ENCODE measurements at regions not wholly inside any gene's neighbourhood (a gene's known extent, or its start where the extent isn't known, plus 50 kb on each side); places are given as distances from the start of the nearest gene placed in this dataset.

DNA sequence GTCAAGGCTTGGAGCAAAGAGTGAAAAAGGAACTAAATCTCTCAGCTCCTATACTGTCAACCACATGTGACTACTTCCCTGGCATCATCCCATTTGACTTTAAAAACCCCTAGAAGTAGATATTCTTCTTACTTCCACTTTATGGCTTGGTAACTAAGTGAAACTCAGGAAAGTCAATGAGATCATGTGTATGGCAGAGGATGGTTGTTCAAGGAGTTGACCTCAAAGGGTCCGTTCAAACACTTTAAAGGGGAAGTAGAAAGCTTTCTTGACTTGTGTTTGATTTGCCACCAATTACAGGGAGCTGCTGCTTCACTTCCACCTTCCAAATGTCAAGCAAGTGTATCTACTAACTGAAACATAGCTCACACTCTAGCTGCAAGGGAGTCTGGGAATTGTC is 187.2 kb downstream of the RAB28 start:
- no peaks in the 10 kb centered on the region for H3F3A ChIP-seq (ENCODE audit: insufficient read depth, low read length)
- TF ChIP-seq EZH2phosphoT487 (IDR thresholded peaks at IDR 0.05; ENCODE audit: low read length) (no peak), EZH2 (optimal IDR thresholded peaks at IDR 0.05; ENCODE audit: low read depth, low read length) (no peak)
- TF ChIP-seq, protein P1, sequence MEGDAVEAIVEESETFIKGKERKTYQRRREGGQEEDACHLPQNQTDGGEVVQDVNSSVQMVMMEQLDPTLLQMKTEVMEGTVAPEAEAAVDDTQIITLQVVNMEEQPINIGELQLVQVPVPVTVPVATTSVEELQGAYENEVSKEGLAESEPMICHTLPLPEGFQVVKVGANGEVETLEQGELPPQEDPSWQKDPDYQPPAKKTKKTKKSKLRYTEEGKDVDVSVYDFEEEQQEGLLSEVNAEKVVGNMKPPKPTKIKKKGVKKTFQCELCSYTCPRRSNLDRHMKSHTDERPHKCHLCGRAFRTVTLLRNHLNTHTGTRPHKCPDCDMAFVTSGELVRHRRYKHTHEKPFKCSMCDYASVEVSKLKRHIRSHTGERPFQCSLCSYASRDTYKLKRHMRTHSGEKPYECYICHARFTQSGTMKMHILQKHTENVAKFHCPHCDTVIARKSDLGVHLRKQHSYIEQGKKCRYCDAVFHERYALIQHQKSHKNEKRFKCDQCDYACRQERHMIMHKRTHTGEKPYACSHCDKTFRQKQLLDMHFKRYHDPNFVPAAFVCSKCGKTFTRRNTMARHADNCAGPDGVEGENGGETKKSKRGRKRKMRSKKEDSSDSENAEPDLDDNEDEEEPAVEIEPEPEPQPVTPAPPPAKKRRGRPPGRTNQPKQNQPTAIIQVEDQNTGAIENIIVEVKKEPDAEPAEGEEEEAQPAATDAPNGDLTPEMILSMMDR (IDR thresholded peaks at IDR 0.05; ENCODE audit: low read length): no peak
- no peaks in the 10 kb centered on the region for H3K36me3 ChIP-seq (replicated peaks; ENCODE audit: insufficient read depth, low read length)

DNA sequence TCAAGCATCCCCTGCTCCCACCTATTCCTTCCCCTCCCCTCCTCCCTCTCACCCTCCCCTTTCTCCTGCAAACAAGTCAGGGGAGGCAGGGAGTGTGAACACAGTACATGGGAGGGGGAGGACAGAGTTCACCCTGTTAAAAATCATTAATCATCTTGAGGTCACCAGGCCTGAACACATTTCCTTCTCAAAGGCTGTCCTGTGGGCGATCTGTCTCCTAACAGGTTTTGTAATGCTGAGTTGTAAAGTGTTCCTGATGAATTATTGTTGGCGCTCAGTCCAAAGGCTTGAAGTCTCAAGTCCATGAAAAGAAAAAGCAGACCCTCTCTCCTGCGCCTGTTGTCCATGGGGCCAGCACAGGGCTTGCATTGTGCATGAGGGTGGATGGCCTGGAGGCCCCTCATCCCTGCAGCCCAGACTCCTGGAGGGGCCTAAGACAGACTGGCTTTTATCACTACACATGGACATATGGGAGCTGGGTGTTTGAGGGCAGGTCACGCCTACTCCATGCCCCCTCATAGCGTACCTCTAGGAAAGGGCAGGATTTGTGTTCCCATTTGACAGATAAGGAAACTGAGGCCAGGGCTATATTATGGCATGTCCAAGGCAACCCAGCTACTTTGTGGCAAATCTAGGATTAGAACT is 189.1 kb downstream of the RAB28 start:
- no peaks in the 10 kb centered on the region for H3K79me2 ChIP-seq (ENCODE audit: low read length)
- no peak overlapping the region for H3K4me2 ChIP-seq (ENCODE audit: low read depth, low read length)

More for the DNA sequence above, 187.2 kb downstream of the RAB28 start:
- Histone ChIP-seq H3K9ac (ENCODE audit: low read length) (no peak overlapping the region), H3K27me3 (replicated peaks; ENCODE audit: insufficient read depth, low read length) (no peaks in the 10 kb centered on the region), H3K4me1 (ENCODE audit: low read length) (no peaks in the 10 kb centered on the region), H3K27ac (ENCODE audit: low read length) (no peak overlapping the region), H4K20me1 (ENCODE audit: insufficient read depth, low read length) (no peaks in the 10 kb centered on the region), H2AFZ (ENCODE audit: low read length) (no peak overlapping the region), H3K9me2 (replicated peaks; ENCODE audit: insufficient read depth, low read length) (no peaks in the 10 kb centered on the region), H3K4me3 (ENCODE audit: low read length) (no peak overlapping the region), H3K79me2 (ENCODE audit: low read length) (no peaks in the 10 kb centered on the region), H3K9me3 (replicated peaks; ENCODE audit: insufficient read depth, low read length) (no peaks in the 10 kb centered on the region), H3K4me2 (ENCODE audit: low read depth, low read length) (no peak overlapping the region)
- no peak for DNase-seq

DNA sequence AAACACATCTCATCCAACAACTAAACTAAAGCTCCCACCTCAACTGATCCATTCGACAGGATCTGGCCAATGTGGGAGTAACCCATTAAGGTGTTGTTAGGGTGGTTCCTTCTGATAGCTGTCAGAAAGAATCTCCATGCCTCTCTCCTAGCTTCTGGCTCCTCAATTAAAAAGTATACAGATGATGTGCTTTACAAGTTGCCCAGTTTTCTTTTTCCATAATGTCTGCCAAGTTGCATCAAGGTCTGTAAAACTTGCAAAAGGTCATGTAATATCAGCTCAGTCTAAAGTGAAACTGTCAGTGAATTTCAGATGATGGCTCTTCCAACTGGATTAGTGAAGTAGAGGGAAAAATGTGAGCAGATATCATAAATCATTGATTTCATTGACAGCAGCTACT is 191.8 kb downstream of the RAB28 start:
- H3K27me3 ChIP-seq (replicated peaks; ENCODE audit: insufficient read depth, low read length): no peaks in the 10 kb centered on the region
- TF ChIP-seq, protein P1 (IDR thresholded peaks at IDR 0.05; ENCODE audit: low read length): no peak
- TF ChIP-seq EZH2 (optimal IDR thresholded peaks at IDR 0.05; ENCODE audit: low read depth, low read length): no peak
- no peak for TF ChIP-seq EZH2phosphoT487 (IDR thresholded peaks at IDR 0.05; ENCODE audit: low read length)
- no peaks in the 10 kb centered on the region for H3K9me3 ChIP-seq (replicated peaks; ENCODE audit: insufficient read depth, low read length)
- H3K4me1 ChIP-seq (ENCODE audit: low read length): no peaks in the 10 kb centered on the region
- no peaks in the 10 kb centered on the region for H3F3A ChIP-seq (ENCODE audit: insufficient read depth, low read length)
- no peak overlapping the region for H3K4me3 ChIP-seq (ENCODE audit: low read length)
- H3K36me3 ChIP-seq (replicated peaks; ENCODE audit: insufficient read depth, low read length): no peaks in the 10 kb centered on the region
- no peaks in the 10 kb centered on the region for H3K9me2 ChIP-seq (replicated peaks; ENCODE audit: insufficient read depth, low read length)
- H4K20me1 ChIP-seq (ENCODE audit: insufficient read depth, low read length): no peaks in the 10 kb centered on the region
- no peak overlapping the region for H2AFZ ChIP-seq (ENCODE audit: low read length)
- no peak overlapping the region for H3K9ac ChIP-seq (ENCODE audit: low read length)
- H3K79me2 ChIP-seq (ENCODE audit: low read length): no peaks in the 10 kb centered on the region
- DNase-seq: no peak
- H3K4me2 ChIP-seq (ENCODE audit: low read depth, low read length): no peak overlapping the region
- H3K27ac ChIP-seq (ENCODE audit: low read length): no peak overlapping the region

More for the DNA sequence above, 189.1 kb downstream of the RAB28 start:
- no peak overlapping the region for H3K4me3 ChIP-seq (ENCODE audit: low read length)
- no peak overlapping the region for H3K9ac ChIP-seq (ENCODE audit: low read length)
- H3K4me1 ChIP-seq (ENCODE audit: low read length): no peaks in the 10 kb centered on the region
- no peak for TF ChIP-seq EZH2 (optimal IDR thresholded peaks at IDR 0.05; ENCODE audit: low read depth, low read length)
- no peak for TF ChIP-seq EZH2phosphoT487 (IDR thresholded peaks at IDR 0.05; ENCODE audit: low read length)
- TF ChIP-seq, protein P1 (IDR thresholded peaks at IDR 0.05; ENCODE audit: low read length): no peak
- no peak overlapping the region for H2AFZ ChIP-seq (ENCODE audit: low read length)
- no peaks in the 10 kb centered on the region for H3K9me2 ChIP-seq (replicated peaks; ENCODE audit: insufficient read depth, low read length)
- no peaks in the 10 kb centered on the region for H4K20me1 ChIP-seq (ENCODE audit: insufficient read depth, low read length)
- H3K27me3 ChIP-seq (replicated peaks; ENCODE audit: insufficient read depth, low read length): no peaks in the 10 kb centered on the region
- no peaks in the 10 kb centered on the region for H3K9me3 ChIP-seq (replicated peaks; ENCODE audit: insufficient read depth, low read length)
- no peak for DNase-seq
- no peak overlapping the region for H3K27ac ChIP-seq (ENCODE audit: low read length)
- no peaks in the 10 kb centered on the region for H3F3A ChIP-seq (ENCODE audit: insufficient read depth, low read length)
- H3K36me3 ChIP-seq (replicated peaks; ENCODE audit: insufficient read depth, low read length): no peaks in the 10 kb centered on the region
